Muscle layer of duodenum (tissue), 2 donors: ENCODE measurements at regions not wholly inside any gene's neighbourhood (a gene's known extent, or its start where the extent isn't known, plus 50 kb on each side); places are given as distances from the start of the nearest gene placed in this dataset.

ENCODE experiments used
- H3K27ac ChIP-seq: one replicate; pipeline ENCODE4 v1.7.0; 2013; ENCODE audit warnings: mild to moderate bottlenecking, low read length
- H3K27me3 ChIP-seq: one replicate; pipeline ENCODE4 v1.7.0; 2013; ENCODE audit warnings: low read depth, mild to moderate bottlenecking, control low read depth, low read length
- H3K36me3 ChIP-seq, 2 donors: one replicate each; pipeline ENCODE4 v1.7.0; 2013; ENCODE audit warnings: low read length in 2 of 2, control low read depth in 1 of 2, mild to moderate bottlenecking in 1 of 2; ENCODE audit not compliant: insufficient read depth in 2 of 2, control insufficient read depth in 1 of 2
- H3K4me1 ChIP-seq, 2 donors: one replicate each; pipeline ENCODE4 v1.7.0; 2013; ENCODE audit warnings: low read length in 2 of 2, mild to moderate bottlenecking in 2 of 2, control low read depth in 1 of 2, moderate library complexity in 1 of 2; ENCODE audit not compliant: insufficient read depth in 2 of 2, control insufficient read depth in 1 of 2
- H3K4me3 ChIP-seq, 2 donors: one replicate each; pipeline ENCODE4 v1.7.0; 2013; ENCODE audit warnings: low read length in 2 of 2, low read depth in 1 of 2, mild to moderate bottlenecking in 1 of 2
- H3K9me3 ChIP-seq, 2 donors: one replicate each; pipeline ENCODE4 v1.7.0; 2013; ENCODE audit warnings: low read length in 2 of 2, control low read depth in 1 of 2, mild to moderate bottlenecking in 1 of 2; ENCODE audit not compliant: control insufficient read depth in 1 of 2
- donor health status: healthy.

DNA sequence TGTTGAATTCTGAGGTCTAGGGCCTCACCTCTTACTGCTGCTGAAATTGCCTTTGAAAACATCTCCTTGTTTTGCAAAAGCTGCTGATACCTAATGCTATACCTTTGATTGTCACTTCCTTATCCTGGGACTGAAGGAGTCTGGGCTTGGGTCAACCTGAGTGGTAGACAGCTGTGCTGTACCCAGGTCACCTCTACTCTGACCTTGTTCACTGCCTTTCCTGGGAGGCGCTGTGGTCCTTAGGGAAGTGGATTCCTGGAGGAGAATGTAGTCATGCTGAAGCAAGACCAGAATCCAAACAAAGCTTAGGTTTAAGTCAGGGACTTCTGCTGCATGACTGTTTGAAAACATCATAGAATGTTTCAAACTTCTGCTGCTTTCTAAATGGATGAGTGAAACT is 191.4 kb downstream of the SNAPC1 start:
- no peaks in the 10 kb centered on the region for H3K4me1 ChIP-seq
- H3K27me3 ChIP-seq: no peaks in the 10 kb centered on the region
- H3K27ac ChIP-seq: no peak overlapping the region
- peaks cover 0 to 6% of the 10 kb centered on the region in 2 donors for H3K9me3 ChIP-seq
- no peaks in the 10 kb centered on the region for H3K36me3 ChIP-seq
- no peak overlapping the region for H3K4me3 ChIP-seq

DNA sequence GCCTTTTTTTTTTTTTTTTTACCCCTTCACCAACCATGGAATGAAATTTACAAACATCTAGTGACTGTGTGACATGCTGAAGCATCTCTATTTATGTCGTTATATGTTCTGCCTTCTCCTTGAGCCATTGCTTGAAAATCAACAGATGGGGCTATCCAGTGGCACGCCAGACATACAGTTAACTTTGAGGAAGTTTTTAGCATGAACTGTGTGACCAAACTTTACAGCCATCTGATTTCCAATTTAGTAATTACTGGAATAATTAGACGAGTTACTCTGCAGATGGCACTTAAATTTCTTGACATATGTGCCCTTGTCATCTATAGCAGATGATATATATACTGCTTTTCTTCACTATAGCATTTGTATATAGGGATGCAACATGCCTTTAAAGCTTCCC is 192.1 kb downstream of the SNAPC1 start:
- Histone ChIP-seq H3K4me3 (no peak overlapping the region), H3K36me3 (no peaks in the 10 kb centered on the region), H3K27ac (no peak overlapping the region), H3K9me3 (peaks cover 0 to 6% of the 10 kb centered on the region in 2 donors), H3K4me1 (no peaks in the 10 kb centered on the region), H3K27me3 (no peaks in the 10 kb centered on the region)

DNA sequence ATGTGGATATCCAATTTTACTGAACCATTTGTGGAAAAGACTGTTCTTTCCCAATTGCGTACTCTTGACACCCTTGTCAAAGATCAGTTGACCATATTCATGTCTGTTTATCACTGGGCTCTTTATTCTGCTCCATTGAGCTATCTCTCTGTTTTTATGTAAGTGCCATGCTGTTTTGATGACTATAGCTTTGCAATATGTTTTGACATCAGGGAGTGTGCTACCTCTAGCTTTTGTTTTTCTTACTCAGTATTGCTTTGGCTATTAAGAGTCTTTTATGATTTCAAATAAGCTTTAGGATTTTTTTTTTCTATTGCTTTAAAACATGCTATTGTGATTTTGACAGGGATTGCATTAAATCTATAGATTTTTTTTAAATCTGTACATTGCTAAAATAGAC is 194.3 kb downstream of the SNAPC1 start:
- Histone ChIP-seq H3K4me1 (no peaks in the 10 kb centered on the region), H3K27ac (no peak overlapping the region), H3K36me3 (no peaks in the 10 kb centered on the region), H3K9me3 (peaks cover 0 to 8% of the 10 kb centered on the region in 2 donors), H3K27me3 (no peaks in the 10 kb centered on the region), H3K4me3 (no peak overlapping the region)

- no peaks in the 10 kb centered on the region for H3K36me3 ChIP-seq
- H3K4me1 ChIP-seq: no peaks in the 10 kb centered on the region
- H3K27ac ChIP-seq: no peak overlapping the region
- H3K4me3 ChIP-seq: no peak overlapping the region
- H3K27me3 ChIP-seq: no peaks in the 10 kb centered on the region
- peaks cover 0 to 8% of the 10 kb centered on the region in 2 donors for H3K9me3 ChIP-seq
Measured at GRCh38 chr14:61959348-61959747, 197.1 kb downstream of the SNAPC1 start.

DNA sequence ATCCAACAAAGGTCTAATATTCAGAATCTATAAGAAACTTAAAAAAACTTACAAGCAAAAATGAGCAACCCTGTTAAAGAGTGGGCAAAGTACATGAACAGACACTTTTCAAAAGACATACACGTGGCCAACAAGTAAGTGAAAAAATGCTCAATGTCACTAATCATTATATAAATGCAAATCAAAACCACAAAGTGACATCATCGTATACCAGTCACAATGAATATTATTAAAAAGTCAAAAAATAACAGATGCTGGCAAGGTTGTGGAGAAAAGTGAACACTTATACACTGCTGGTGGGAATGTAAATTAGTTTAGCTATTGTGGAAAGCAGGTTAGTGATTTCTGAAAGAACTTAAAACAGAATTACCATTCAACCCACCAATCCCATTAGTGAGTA is 199.1 kb downstream of the SNAPC1 start:
- no peaks in the 10 kb centered on the region for H3K4me1 ChIP-seq

DNA sequence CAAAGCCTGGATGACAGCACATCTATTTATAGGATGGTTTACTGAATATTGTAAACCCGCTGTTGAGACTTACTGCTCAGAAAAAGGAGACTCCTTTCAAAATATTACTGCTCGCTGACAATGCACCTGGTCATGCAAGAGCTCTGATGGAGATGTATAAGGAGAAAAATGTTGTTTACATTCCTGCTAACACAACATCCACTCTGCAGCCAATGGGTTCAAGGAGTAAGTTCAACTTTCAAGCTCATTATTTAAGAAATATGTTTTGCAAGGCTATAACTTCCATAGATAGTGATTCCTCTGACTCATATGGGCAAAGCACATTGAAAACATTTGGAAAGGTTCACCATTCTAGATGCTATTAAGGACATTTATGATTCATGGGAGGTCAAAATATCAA is 201.7 kb downstream of the SNAPC1 start:
- Histone ChIP-seq H3K4me1 (no peaks in the 10 kb centered on the region), H3K27me3 (no peaks in the 10 kb centered on the region), H3K9me3 (peaks cover 0 to 3% of the 10 kb centered on the region in 2 donors), H3K27ac (no peak overlapping the region), H3K36me3 (no peaks in the 10 kb centered on the region), H3K4me3 (no peak overlapping the region)

More for the DNA sequence above, 199.1 kb downstream of the SNAPC1 start:
- no peak overlapping the region for H3K4me3 ChIP-seq
- H3K27ac ChIP-seq: no peak overlapping the region
- peaks cover 0 to 5% of the 10 kb centered on the region in 2 donors for H3K9me3 ChIP-seq
- H3K36me3 ChIP-seq: no peaks in the 10 kb centered on the region
- no peaks in the 10 kb centered on the region for H3K27me3 ChIP-seq

DNA sequence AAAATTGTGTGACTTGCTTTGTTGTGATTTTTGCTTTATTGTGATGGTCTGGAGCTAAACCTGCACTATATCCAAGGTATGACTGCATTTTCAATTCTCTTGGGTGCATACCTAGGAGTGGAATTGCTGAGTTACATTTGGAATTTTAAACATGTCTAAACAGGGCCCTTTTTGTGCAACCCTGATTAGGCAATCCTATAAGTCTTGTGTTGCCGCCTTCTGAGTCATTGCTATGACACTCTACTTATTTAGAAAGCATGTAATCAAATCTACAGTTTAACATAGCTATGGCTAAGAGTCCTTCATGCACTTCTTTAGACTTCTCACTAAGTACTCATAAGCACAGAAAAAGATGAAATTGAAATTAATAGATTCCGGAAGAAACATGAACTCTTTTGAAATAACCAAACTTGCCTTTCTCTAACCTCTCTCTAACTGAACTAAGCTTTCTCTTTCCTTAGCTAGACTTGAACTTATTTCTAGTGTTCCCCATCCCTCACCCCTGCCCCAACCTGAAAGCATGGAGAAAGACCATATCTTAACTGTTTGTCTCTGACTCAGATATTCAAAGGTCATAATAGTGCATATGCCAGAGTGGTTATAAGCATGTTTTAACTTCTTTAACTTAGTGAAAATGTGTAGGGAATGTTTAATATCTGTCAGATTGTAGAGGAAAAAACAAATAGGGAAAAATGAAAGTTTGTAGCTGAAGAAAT is 203.0 kb downstream of the SNAPC1 start:
- no peak overlapping the region for H3K27ac ChIP-seq
- H3K36me3 ChIP-seq: no peaks in the 10 kb centered on the region

GRCh38 chr14:61968207-61968606 is 206.0 kb downstream of the SNAPC1 start:
- H3K27me3 ChIP-seq: no peaks in the 10 kb centered on the region
- no peak overlapping the region for H3K27ac ChIP-seq
- H3K4me1 ChIP-seq: no peaks in the 10 kb centered on the region
- no peaks in the 10 kb centered on the region for H3K9me3 ChIP-seq
- no peak overlapping the region for H3K4me3 ChIP-seq
- H3K36me3 ChIP-seq: no peaks in the 10 kb centered on the region

More for the DNA sequence above, 203.0 kb downstream of the SNAPC1 start:
- H3K9me3 ChIP-seq: no peaks in the 10 kb centered on the region
- no peak overlapping the region for H3K4me3 ChIP-seq
- H3K4me1 ChIP-seq: no peaks in the 10 kb centered on the region
- H3K27me3 ChIP-seq: no peaks in the 10 kb centered on the region

DNA sequence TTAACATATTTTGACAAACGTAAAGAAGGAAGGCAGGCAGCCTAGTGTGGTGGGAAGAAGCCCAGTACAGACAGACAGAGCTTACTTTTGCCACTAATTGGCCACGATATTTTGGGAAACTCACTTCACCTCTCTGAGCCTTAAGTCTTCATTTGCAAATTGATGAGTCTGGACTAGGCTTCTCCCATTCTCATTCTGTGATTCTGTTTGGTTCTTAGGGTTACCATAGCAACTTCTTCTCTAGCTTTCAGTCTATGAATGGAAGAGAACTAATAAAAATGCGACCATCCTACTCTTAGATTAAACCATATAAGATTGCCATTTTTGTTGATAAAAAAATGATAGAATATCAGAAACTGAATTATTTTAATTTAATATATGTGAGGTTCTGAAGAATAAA is 210.5 kb downstream of the SNAPC1 start:
- H3K4me1 ChIP-seq: no peaks in the 10 kb centered on the region
- H3K36me3 ChIP-seq: no peaks in the 10 kb centered on the region
- no peaks in the 10 kb centered on the region for H3K27me3 ChIP-seq
- H3K9me3 ChIP-seq: peaks cover 0 to 5% of the 10 kb centered on the region in 2 donors
- H3K27ac ChIP-seq: no peak overlapping the region
- H3K4me3 ChIP-seq: no peak overlapping the region

DNA sequence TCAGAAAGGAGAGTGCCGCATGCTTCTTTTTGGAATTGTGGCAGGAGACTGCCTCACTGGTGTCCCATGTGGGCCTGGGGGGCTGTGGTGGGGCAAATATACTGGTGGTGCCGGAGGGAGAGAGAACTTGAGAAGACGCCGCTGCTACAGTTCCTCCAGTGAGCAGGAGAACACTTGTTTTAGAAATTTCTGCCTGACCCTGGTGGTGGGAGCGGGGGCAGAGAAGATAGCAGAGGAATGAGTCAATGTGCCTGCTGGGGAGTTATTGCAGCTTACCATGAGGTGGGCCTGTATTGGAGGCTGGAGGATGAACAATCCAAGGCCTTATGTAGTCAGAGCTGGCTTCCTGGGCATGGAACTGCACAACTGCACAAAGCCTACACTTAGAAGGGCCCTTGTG is 211.8 kb downstream of the SNAPC1 start:
- no peaks in the 10 kb centered on the region for H3K4me1 ChIP-seq
- H3K9me3 ChIP-seq: peaks cover 0 to 5% of the 10 kb centered on the region in 2 donors
- H3K36me3 ChIP-seq: no peaks in the 10 kb centered on the region
- no peak overlapping the region for H3K27ac ChIP-seq
- no peak overlapping the region for H3K4me3 ChIP-seq
- no peaks in the 10 kb centered on the region for H3K27me3 ChIP-seq

DNA sequence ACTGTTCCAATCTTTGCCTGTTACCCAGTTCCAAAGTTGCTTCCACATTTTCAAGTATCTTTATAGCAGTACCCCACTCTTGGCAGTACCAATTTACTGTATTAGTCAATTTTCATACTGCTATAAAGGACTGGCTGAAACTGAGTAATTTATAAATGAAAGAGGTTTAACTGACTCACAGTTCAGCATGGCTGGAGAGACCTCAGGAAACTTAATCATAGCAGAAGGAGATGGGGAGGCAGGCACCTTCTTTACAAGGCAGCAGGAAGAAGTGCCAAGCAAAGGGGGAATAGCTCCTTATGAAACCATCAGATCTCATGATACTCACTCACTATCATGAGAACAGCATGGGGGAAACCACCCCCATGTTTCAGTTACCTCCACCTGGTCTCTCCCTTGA is 215.0 kb downstream of the SNAPC1 start:
- no peaks in the 10 kb centered on the region for H3K36me3 ChIP-seq
- H3K9me3 ChIP-seq: peaks cover 0 to 5% of the 10 kb centered on the region in 2 donors
- H3K4me3 ChIP-seq: no peak overlapping the region
- H3K27me3 ChIP-seq: no peaks in the 10 kb centered on the region
- no peak overlapping the region for H3K27ac ChIP-seq
- no peaks in the 10 kb centered on the region for H3K4me1 ChIP-seq

DNA sequence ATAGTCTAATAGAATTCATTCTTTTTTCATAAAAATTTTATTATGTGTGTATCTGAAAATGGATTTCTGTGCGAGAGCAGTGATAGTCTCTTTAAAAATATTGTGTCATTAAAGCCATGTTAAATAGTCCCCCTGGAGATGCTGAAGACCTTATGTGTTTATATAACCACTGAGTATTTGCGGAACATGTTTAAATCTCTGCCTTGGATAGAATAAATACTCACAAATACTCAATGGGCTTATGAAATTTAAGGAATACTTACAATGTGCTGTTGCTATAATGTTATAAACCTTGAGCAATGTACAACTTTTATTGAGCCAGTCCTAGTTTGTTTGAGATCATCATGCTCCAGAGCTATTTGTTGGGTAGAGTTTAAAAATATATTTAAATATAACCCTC is 226.0 kb downstream of the SNAPC1 start:
- no peak overlapping the region for H3K4me3 ChIP-seq

More for the DNA sequence above, 226.0 kb downstream of the SNAPC1 start:
- H3K9me3 ChIP-seq: no peaks in the 10 kb centered on the region
- no peak overlapping the region for H3K27ac ChIP-seq
- no peaks in the 10 kb centered on the region for H3K4me1 ChIP-seq
- no peaks in the 10 kb centered on the region for H3K36me3 ChIP-seq
- H3K27me3 ChIP-seq: no peaks in the 10 kb centered on the region
